Hippocampal formation (tissue), 2 donors: ENCODE measurements at regions not wholly inside any gene's neighbourhood (a gene's known extent, or its start where the extent isn't known, plus 50 kb on each side); places are given as distances from the start of the nearest gene placed in this dataset.

Source experiments
- DNase-seq, 2 donors: peaks; one replicate each; lab custom pipeline; 2025; lab: John Stamatoyannopoulos, UW

- DNase-seq = no peak
These were observed 169.0 kb upstream of the IRX6 start for GRCh38 chr16:55154956-55155355.

DNA sequence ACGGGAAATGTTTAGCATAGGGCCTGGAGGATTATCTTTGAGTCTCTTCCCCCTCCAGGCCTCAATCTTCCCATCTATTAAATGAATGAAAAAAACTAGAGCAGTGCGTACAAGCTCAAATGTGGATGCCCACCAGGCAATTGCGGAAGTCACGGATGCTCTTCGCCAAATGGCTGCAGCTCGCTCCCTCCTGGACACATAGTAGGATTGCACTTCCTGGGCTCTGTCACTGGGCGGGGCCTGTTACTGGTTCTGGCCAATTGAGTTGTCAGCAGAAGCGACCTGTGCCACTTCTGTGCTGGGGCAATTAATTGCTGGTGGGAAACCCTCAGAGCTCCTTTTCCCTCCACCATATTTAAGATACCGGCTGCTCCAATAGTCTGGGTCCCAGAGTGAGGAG, 168.2 kb upstream of the IRX6 start:
- DNase-seq = no peak

GRCh38 chr16:55169780-55170179, 154.2 kb upstream of the IRX6 start:
- DNase-seq = no peak

GRCh38 chr16:55171241-55171640, 152.8 kb upstream of the IRX6 start:
- no peak for DNase-seq

DNA sequence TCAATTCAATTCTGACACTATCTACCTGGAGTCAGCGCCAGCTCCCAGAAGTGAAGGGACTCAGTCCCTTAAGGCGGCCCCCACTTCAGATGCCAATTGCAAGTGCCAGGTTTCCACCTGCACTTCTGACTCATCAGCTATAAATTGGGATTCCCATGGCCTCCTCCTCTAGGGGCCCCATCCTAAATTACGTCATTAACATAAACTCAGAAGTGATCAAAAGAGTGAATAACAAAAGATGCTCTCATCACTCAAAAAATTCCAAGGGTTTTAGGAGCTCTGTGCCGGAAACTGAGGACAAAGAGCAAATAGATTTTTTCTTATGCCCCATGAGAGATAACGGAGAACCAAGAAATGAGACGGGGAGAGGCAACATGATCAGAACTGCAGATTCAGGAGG, 148.6 kb upstream of the IRX6 start:
- no peak for DNase-seq

DNA sequence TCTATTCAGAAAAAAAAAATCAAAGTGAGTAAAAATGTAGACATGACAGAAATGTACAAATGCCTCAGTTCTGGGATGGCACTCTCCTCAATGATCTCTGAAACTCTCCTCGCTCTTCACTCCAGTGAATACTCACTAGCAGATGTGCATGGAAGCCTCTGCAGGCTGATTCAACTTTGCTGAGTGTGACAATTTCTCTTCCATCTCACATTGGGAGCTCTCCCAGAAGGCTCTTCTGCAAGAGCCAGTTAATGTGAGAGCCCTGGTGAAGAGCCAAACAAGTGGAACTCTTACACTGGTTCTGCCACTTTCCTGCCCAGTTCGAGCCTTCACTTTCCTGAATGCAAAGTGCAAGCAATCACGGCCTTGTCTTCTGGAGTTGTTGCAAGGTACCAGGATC, 147.1 kb upstream of the IRX6 start:
- DNase-seq = no peak

- no peak for DNase-seq
These were observed 144.6 kb upstream of the IRX6 start for GRCh38 chr16:55179411-55179810.

- no peak for DNase-seq
These were observed 144.0 kb upstream of the IRX6 start for GRCh38 chr16:55179852-55180585.

DNA sequence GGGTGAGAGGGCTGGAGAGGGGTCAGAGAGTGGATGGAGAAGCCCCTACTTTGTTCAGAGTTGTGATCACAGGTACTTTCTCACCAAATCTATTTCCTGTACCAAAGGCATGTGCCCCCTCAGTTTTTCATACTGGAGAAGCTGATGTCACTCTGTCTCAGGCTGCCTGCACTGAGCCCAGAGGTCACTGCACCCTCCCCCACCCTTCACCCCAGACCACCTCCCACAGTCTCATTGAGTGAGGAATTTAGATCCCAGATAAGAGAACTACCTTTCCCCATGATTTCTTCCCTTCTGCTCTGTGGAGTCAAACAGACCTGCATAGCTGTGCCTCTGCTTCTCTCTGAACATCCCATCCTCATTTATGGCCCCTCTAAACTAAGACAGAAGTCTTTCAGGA, 140.0 kb upstream of the IRX6 start:
- DNase-seq = no peak

DNA sequence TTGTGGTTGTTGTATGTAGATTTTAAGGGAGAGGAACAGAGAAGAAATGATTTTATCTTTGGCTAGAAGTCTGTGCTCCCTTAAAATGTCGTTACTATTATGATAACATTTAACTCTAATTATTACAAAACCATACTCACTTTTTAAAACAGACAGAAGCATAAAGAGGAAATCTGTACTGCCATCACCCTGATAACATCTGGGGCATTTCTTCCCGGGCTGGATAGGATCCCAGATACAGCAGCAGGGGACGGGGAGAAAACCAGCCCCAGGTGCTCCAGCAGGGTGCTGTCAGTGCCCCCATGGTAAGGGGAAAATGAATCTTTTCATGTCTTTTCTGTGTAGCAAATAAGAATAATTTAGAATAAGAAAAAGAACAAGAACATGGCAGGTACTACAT, 139.4 kb upstream of the IRX6 start:
- DNase-seq = no peak

- no peak for DNase-seq
These were observed 134.8 kb upstream of the IRX6 start for GRCh38 chr16:55189224-55189623.

DNA sequence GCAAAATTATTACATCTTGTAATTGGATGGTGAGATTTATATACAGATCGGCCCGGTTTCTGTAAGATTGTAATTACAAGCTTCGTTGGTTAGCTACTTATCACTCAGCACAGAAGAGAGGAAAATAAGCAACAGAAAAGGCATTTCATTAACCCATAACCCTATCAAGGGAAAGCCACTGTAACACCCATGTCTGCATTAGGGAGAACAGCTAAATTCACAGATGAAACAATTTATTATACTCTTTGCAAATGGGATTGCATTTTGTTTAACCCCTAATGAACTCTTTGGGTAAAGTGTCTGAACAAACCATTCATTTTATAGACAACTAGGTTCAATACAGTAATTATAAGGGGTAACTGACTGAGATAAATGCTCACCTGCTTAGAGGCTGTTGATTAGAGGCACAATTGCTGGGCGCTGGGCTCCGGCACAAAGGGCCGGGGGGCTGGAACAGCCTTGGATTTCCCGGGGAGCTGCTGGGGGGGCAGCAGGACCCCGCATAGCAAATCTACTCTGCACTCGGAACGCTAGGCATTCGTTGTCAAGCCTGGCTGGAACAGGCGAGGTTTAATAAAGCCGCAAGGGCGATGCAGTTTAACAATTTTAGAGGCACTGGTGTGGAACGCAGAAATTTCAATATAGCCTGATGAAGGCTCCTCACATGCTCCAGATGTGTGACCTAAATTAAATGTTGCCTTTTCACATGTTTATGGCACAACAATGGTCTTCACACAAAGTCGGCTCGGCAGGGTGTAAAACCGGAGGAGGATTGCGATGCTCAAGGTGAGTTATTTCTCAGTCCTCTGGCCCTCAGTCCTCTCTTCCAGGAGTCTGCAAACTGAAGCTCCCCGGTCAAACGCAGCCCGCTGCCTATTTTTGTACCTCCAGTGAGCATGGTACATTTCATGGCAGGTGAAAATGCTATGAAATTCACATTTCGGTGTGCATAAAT, 134.0 kb upstream of the IRX6 start:
- DNase-seq = no peak

GRCh38 chr16:55192734-55193133, 131.3 kb upstream of the IRX6 start:
- DNase-seq = no peak

DNA sequence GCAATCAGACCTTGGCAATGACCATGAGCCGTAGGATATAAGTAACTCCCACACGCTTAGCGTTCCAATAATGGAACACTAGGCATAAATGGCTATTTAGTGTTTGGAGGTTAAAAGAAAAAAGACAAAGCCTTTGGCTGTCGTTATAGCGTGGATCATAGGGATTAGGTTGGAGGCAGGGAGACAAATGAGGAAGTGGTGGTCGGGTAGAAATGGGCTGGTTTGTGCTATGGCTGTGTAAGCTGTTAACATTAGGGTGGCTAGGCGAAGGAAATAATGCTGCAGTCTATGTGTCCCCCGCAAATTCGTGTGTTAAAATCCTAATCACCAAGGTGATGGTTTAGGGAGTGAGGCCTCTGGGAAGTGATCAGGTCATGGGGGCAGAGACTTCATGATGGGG, 120.4 kb upstream of the IRX6 start:
- no peak for DNase-seq

DNA sequence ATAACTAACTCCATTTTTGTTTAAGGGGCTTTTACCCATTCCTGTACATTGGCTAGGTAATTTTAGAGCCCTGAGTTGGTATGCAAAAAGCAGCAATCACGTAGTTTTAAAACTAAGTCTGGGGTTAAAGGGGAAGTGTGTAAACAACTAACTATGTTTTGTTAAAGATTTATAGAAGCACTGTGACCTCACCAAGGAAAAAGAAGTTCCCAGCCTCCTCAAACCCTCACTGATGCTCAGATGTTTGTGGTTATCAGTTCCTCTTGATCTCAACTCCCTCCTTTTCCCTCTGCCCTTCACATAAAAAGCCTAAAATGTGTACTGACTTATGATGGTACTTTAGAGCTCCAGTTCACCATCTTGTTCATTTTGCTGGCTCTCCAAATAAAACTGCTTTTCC, 119.9 kb upstream of the IRX6 start:
- DNase-seq = no peak

- DNase-seq = no peak
These were observed 119.1 kb upstream of the IRX6 start for GRCh38 chr16:55204923-55205322.

- no peak for DNase-seq
These were observed 116.1 kb upstream of the IRX6 start for GRCh38 chr16:55207693-55208428.

- no peak for DNase-seq
These were observed 114.4 kb upstream of the IRX6 start for GRCh38 chr16:55209626-55210025.

DNA sequence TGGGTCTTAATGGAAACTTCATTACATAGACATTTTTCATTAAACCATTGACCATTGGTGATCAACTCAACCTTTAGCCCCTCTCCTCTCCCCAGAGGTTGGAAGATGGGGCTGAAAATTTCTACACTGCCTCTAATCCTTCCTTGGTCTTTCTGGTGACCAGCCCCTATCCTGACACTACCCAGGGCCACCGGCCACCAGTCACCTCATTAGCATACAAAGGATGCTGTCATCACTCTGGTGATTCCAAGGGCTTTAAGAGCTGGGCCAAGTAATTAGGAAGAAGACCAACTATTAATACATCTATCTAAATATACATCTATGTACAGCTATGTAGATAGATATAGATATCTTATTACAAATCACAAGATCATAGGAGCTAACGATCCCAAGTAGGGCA, 111.2 kb upstream of the IRX6 start:
- no peak for DNase-seq

DNA sequence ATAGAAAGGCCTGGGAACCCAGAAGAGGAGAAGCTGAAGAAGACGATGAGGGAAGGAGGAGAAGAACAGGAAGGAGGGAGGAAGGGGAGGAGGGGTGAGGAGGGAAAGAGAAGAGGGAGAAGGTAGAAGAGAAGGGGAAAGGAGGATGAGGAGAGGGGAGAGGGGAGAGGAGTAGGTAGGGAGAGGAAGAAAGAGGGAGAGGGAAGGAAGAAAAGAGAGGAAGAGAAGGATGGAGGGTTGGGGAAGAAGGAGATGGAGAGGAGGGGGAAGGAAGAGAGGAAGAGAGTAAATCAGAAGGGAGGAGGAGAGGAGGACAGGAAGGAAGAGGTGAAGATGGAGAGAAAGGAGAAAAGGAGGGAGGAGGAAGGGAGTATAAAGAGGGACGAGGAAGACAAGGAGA, 109.6 kb upstream of the IRX6 start:
- DNase-seq = no peak

GRCh38 chr16:55214974-55215494, 109.0 kb upstream of the IRX6 start:
- DNase-seq = no peak

GRCh38 chr16:55217392-55217791, 106.6 kb upstream of the IRX6 start:
- DNase-seq = no peak
